Immature natural killer cell (primary cell): ENCODE measurements at regions not wholly inside any gene's neighbourhood (a gene's known extent, or its start where the extent isn't known, plus 50 kb on each side); places are given as distances from the start of the nearest gene placed in this dataset.

ENCODE experiments used
- DNase-seq, 3 donors: peaks; one replicate each; pipeline ENCODE4 v3.0.0; 2022; ENCODE audit warnings: mixed read lengths in 1 of 3
- H3K27ac Mint-ChIP-seq, 6 donors: one replicate each; pipeline ENCODE4 v1.8.0; 2020; ENCODE audit warnings: mixed read lengths in 6 of 6, mild to moderate bottlenecking in 5 of 6, inconsistent platforms in 4 of 6, moderate library complexity in 3 of 6
- H3K27me3 Mint-ChIP-seq, 3 donors: one replicate each; pipeline ENCODE4 v1.8.0; 2020 to 2021; ENCODE audit warnings: low read depth in 3 of 3, mild to moderate bottlenecking in 3 of 3, mixed read lengths in 3 of 3, moderate library complexity in 3 of 3, inconsistent platforms in 1 of 3
- H3K36me3 Mint-ChIP-seq, 3 donors: one replicate each; pipeline ENCODE4 v1.8.0; 2020; ENCODE audit warnings: mixed read lengths in 3 of 3, inconsistent platforms in 2 of 3, mild to moderate bottlenecking in 2 of 3
- H3K4me1 Mint-ChIP-seq, 2 donors: one replicate each; pipeline ENCODE4 v1.8.0; 2020; ENCODE audit warnings: inconsistent platforms in 2 of 2, mild to moderate bottlenecking in 2 of 2, mixed read lengths in 2 of 2, moderate library complexity in 1 of 2
- H3K4me3 Mint-ChIP-seq, 5 donors: one replicate each; pipeline ENCODE4 v1.8.0; 2020; ENCODE audit warnings: mild to moderate bottlenecking in 5 of 5, mixed read lengths in 5 of 5, inconsistent platforms in 3 of 5, moderate library complexity in 3 of 5
- H3K9me3 Mint-ChIP-seq, 6 donors: one replicate each; pipeline ENCODE4 v1.8.0; 2020; ENCODE audit warnings: mild to moderate bottlenecking in 6 of 6, mixed read lengths in 6 of 6, inconsistent platforms in 4 of 6, moderate library complexity in 3 of 6

GRCh38 chr5:58348996-58349728 is 110.7 kb downstream of the PLK2 start:
- H3K9me3 Mint-ChIP-seq = no peaks in the 10 kb centered on the region
- no peak overlapping the region for H3K4me3 Mint-ChIP-seq
- no peaks in the 10 kb centered on the region for H3K36me3 Mint-ChIP-seq
- no peak for DNase-seq
- no peak overlapping the region for H3K27ac Mint-ChIP-seq
- peaks cover 0 to 1% (median 0%) of the 10 kb centered on the region in 3 donors for H3K27me3 Mint-ChIP-seq
- H3K4me1 Mint-ChIP-seq = no peaks in the 10 kb centered on the region

DNA sequence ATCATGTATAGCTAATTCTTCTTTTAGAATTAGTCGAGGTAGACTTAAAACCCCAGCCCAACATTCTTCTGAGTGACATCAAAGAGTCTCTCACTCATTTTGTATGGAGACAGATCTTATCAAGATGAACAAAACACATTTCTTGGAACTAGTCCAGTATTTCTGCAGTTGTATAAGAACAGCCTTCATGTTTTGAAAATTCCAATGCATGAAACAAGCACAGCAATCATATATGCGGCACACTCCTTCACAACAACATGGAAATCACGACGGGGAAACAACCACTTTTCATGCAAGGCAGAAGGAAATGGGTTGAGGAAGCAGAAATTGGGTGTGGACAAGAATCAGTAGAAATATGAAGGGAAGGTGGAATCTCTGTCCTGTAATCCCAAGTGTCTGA is 113.8 kb downstream of the PLK2 start:
- H3K4me3 Mint-ChIP-seq = no peak overlapping the region
- H3K27me3 Mint-ChIP-seq = peaks cover 0 to 1% (median 0%) of the 10 kb centered on the region in 3 donors
- H3K36me3 Mint-ChIP-seq = no peaks in the 10 kb centered on the region
- H3K9me3 Mint-ChIP-seq = no peaks in the 10 kb centered on the region
- DNase-seq = no peak
- H3K4me1 Mint-ChIP-seq = no peaks in the 10 kb centered on the region
- no peak overlapping the region for H3K27ac Mint-ChIP-seq

DNA sequence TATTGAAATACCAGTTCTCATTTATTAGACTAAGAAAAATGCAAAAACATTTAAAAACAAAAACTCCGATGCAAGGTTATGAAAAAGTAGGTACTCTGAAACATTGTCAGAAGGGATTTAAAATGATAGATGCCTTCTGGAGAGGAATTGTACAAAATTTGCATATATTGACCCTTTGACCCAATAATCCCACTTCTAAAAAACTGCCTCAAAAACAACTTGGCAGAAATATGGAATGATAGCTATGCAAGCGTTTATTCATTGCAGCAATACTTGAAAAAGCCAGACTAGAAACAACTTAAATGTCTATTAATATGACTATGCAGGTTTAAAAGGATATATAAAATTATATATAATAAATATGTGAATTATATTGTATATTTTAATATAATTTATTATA is 118.4 kb downstream of the PLK2 start:
- no peak for DNase-seq
- Mint-ChIP-seq H3K36me3 (no peaks in the 10 kb centered on the region), H3K9me3 (peaks cover 0 to 4% (median 0%) of the 10 kb centered on the region in 6 donors), H3K4me3 (no peak overlapping the region), H3K27ac (no peak overlapping the region), H3K4me1 (no peaks in the 10 kb centered on the region), H3K27me3 (peaks cover 2 to 5% (median 3%) of the 10 kb centered on the region in 3 donors)

DNA sequence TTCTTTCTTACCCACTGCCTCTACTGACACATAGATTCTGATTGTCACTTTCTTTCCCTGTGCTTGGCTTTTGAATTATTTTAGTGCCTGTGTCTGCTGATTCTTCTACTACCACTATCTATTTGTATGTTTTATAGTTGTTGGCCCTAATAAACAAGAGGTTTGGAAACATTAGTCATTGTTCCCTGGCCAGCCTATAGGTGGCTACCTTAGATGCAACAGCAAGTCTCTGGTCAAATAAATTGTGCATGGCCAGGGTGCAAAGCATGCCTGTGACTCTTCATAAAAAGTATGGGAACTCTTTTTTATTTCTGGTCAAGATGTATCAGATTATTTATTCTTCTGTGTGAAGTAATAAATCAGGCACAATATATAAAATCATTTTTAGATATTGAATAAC is 124.4 kb downstream of the PLK2 start:
- Mint-ChIP-seq H3K9me3 (peaks cover 0 to 13% (median 3%) of the 10 kb centered on the region in 6 donors), H3K4me3 (no peak overlapping the region), H3K36me3 (no peaks in the 10 kb centered on the region), H3K27ac (no peak overlapping the region), H3K27me3 (peaks cover 1 to 6% (median 5%) of the 10 kb centered on the region in 3 donors), H3K4me1 (no peaks in the 10 kb centered on the region)
- DNase-seq = no peak

GRCh38 chr5:58334035-58334434 is 125.9 kb downstream of the PLK2 start:
- H3K4me1 Mint-ChIP-seq = no peaks in the 10 kb centered on the region
- H3K9me3 Mint-ChIP-seq = peaks cover 0 to 11% (median 3%) of the 10 kb centered on the region in 6 donors

GRCh38 chr5:58330781-58331180 is 129.1 kb downstream of the PLK2 start:
- no peak for DNase-seq
- H3K36me3 Mint-ChIP-seq = no peaks in the 10 kb centered on the region
- H3K4me3 Mint-ChIP-seq = no peak overlapping the region
- peaks cover 0 to 4% (median 0%) of the 10 kb centered on the region in 3 donors for H3K27me3 Mint-ChIP-seq
- peaks cover 0 to 11% (median 3%) of the 10 kb centered on the region in 6 donors for H3K9me3 Mint-ChIP-seq
- no peak overlapping the region for H3K27ac Mint-ChIP-seq
- H3K4me1 Mint-ChIP-seq = no peaks in the 10 kb centered on the region

More at GRCh38 chr5:58334035-58334434, 125.9 kb downstream of the PLK2 start:
- H3K27ac Mint-ChIP-seq = no peak overlapping the region
- no peak for DNase-seq
- peaks cover 1 to 6% (median 3%) of the 10 kb centered on the region in 3 donors for H3K27me3 Mint-ChIP-seq
- no peaks in the 10 kb centered on the region for H3K36me3 Mint-ChIP-seq
- no peak overlapping the region for H3K4me3 Mint-ChIP-seq

GRCh38 chr5:58327289-58327688 is 132.6 kb downstream of the PLK2 start:
- Mint-ChIP-seq H3K36me3 (no peaks in the 10 kb centered on the region), H3K4me3 (no peak overlapping the region), H3K27me3 (no peaks in the 10 kb centered on the region), H3K9me3 (peaks cover 0 to 4% (median 0%) of the 10 kb centered on the region in 6 donors), H3K4me1 (no peaks in the 10 kb centered on the region), H3K27ac (no peak overlapping the region)
- DNase-seq = no peak

DNA sequence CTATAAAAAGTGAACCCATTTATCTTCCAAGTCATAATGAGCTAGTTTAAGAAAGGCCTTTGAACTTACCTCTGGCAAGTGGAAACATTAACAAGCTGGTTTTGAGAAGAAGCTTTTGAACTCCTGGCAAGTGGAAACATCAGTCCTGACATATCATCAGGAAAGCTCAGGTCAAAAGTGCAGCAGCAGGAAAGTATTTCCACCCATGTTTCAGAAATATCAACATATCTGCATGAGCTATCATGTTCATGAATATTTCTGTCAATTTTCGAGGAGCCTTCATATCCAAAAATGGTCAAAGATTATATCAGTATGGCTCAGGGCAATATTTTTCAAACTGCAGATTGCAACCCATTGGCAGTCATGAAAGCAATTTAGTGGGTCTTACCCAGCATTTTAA is 133.9 kb downstream of the PLK2 start:
- Mint-ChIP-seq H3K9me3 (no peaks in the 10 kb centered on the region), H3K4me3 (no peak overlapping the region), H3K27ac (no peak overlapping the region), H3K27me3 (peaks cover 0 to 2% (median 0%) of the 10 kb centered on the region in 3 donors), H3K4me1 (no peaks in the 10 kb centered on the region), H3K36me3 (no peaks in the 10 kb centered on the region)
- no peak for DNase-seq

DNA sequence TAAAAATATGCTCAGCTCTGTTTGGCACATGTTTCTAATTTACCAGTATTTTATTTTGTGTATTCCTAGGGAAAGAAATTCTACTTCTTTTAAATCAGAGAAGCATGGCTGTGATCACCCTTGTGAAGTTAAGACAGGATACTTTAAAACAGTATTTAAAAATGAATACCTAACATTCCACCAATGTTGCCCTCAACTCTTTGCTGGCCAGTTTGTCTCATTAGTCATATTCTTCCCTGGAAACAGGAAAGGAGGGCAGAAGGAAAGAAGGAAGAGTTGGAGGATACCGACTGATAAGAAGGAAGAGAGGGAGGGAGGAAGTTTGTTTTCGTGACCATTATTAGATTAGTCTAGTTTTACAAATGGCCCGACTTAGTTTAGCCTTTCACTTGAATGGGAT is 137.4 kb downstream of the PLK2 start:
- no peak for DNase-seq
- no peaks in the 10 kb centered on the region for H3K4me1 Mint-ChIP-seq
- H3K4me3 Mint-ChIP-seq = no peak overlapping the region
- no peak overlapping the region for H3K27ac Mint-ChIP-seq
- H3K9me3 Mint-ChIP-seq = peaks cover 0 to 4% (median 0%) of the 10 kb centered on the region in 6 donors
- peaks cover 0 to 2% (median 0%) of the 10 kb centered on the region in 3 donors for H3K27me3 Mint-ChIP-seq
- H3K36me3 Mint-ChIP-seq = no peaks in the 10 kb centered on the region

DNA sequence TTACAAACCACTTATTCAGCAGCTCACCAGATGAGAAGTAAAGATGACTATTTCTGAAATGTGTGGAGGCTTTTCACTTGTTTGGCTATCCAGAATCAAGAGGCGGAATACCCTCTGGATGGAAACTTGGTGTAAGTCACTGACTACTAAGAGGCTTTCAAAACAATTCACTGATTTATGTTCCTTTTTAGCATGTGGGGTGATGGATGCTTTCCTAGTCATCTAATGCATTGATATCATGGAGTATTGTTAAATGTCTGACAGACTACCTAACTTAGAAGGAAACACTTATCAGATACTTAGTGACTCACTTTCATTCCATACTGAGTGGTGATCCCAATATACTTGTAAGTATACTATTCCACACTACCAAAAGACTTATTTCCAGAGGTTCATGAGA is 141.4 kb downstream of the PLK2 start:
- Mint-ChIP-seq H3K36me3 (no peaks in the 10 kb centered on the region), H3K4me3 (no peak overlapping the region), H3K9me3 (peaks cover 0 to 4% (median 0%) of the 10 kb centered on the region in 6 donors), H3K4me1 (no peaks in the 10 kb centered on the region), H3K27me3 (peaks cover 0 to 2% (median 0%) of the 10 kb centered on the region in 3 donors), H3K27ac (no peak overlapping the region)
- no peak for DNase-seq

DNA sequence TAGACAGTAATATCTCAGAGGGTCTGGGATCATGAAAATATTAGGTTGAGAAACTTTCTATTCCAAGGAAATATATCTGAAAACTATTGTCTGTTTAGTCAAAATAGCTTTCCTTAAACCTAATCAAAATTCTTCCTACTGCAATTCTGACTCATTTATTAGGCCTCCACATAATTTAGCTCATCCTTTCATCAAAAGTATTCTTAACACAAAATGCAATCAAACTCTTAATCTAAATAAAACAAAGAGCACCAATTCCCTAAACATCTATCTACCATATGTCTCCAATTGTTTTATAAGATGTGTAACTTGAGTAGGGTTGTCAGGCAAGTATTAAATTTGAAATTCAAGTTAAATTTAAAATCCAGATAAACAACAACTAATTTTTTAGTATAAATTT is 142.1 kb downstream of the PLK2 start:
- Mint-ChIP-seq H3K9me3 (peaks cover 0 to 4% (median 0%) of the 10 kb centered on the region in 6 donors), H3K27me3 (peaks cover 0 to 2% (median 0%) of the 10 kb centered on the region in 3 donors), H3K36me3 (no peaks in the 10 kb centered on the region), H3K27ac (no peak overlapping the region), H3K4me3 (no peak overlapping the region), H3K4me1 (no peaks in the 10 kb centered on the region)
- no peak for DNase-seq

GRCh38 chr5:58317009-58317408 is 142.9 kb downstream of the PLK2 start:
- H3K4me1 Mint-ChIP-seq = no peaks in the 10 kb centered on the region
- H3K27ac Mint-ChIP-seq = no peak overlapping the region
- no peaks in the 10 kb centered on the region for H3K36me3 Mint-ChIP-seq
- no peak overlapping the region for H3K4me3 Mint-ChIP-seq
- peaks cover 0 to 4% (median 0%) of the 10 kb centered on the region in 6 donors for H3K9me3 Mint-ChIP-seq
- DNase-seq = no peak
- peaks cover 0 to 2% (median 0%) of the 10 kb centered on the region in 3 donors for H3K27me3 Mint-ChIP-seq

GRCh38 chr5:58315794-58316193 is 144.1 kb downstream of the PLK2 start:
- Mint-ChIP-seq H3K36me3 (no peaks in the 10 kb centered on the region), H3K4me1 (no peaks in the 10 kb centered on the region), H3K9me3 (peaks cover 0 to 4% (median 0%) of the 10 kb centered on the region in 6 donors), H3K4me3 (no peak overlapping the region), H3K27me3 (no peaks in the 10 kb centered on the region), H3K27ac (no peak overlapping the region)
- DNase-seq = no peak

GRCh38 chr5:58314356-58315210 is 145.3 kb downstream of the PLK2 start:
- H3K36me3 Mint-ChIP-seq = no peaks in the 10 kb centered on the region
- peaks cover 0 to 3% (median 0%) of the 10 kb centered on the region in 6 donors for H3K9me3 Mint-ChIP-seq
- no peak overlapping the region for H3K4me3 Mint-ChIP-seq
- no peak for DNase-seq
- H3K27ac Mint-ChIP-seq = no peak overlapping the region
- H3K4me1 Mint-ChIP-seq = no peaks in the 10 kb centered on the region
- no peaks in the 10 kb centered on the region for H3K27me3 Mint-ChIP-seq
